ENCODE measurements at regions not wholly inside any gene's neighbourhood (a gene's known extent, or its start where the extent isn't known, plus 50 kb on each side); places are given as distances from the start of the nearest gene placed in this dataset.

DNA sequence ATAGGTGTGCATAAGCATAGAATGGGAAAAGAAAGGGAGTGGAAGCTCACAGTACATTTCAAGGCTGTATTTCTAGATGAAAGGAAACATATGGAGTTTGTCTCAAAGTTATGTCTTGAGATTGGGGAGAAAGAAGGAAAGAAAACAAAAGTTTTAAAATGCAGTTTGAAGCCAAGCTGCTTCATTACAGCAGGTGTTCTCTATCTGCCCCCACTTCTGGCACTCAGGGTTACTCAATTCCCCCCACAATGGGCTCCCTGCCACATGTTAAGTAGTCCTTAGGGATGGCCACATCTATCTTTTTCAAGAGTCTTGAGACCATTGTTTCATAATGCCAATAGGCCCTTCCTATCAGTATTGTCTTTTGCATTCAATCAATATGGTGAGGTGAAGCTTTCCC, 367.4 kb upstream of the ANXA10 start:
- TF ChIP-seq CTCF (IDR thresholded peaks at IDR 0.05; ENCODE audit: control extremely low read depth in 1 of 3, insufficient read depth in 1 of 3, low read depth in 1 of 3, low read length in 3 of 3) (no peak), YY1 (IDR thresholded peaks at IDR 0.05; ENCODE audit: low read depth, low read length) (no peak)
